ENCODE measurements at regions not wholly inside any gene's neighbourhood (a gene's known extent, or its start where the extent isn't known, plus 50 kb on each side); places are given as distances from the start of the nearest gene placed in this dataset.

DNA sequence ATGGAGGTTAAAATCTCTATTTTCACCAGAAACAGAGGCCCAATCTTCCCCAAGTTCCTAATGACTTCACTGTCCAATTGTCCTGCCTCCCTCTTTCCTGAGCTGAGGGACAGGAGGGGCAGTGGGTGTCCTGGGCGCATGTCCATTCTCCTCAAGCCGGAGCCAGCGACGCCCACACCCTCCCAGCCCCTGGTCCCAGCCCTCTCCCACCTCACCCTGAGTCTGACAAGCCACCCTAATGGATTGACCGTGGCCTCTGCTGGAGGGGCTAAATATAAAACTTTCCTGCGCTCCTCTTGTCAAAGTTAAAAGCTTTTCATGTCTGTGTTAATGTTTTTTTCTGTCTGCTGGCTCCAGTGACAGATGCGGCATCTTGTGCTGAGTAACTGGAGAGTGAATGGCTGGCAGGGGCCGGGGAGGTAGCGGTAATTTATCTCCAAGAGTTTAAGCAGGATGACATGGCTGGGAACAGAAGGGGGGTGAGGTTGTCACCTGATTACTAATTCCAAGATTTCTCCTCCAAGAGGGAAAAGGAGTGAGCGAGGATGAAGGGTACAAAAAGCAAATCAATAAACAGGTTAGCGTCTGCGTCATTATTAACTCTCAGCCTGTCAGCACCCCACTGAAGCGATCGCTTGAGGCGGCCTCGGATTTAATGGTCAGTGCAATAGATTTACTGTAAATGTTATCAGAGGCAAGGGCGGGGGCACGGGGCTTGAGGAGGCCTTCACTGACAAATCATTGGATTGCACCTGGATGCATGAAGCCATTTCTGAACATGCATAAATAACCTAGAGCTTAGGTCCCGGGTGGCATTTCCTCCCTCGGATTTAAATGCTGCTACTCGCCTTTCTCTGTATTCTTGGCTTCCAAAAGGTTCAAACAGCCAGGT, 118.1 kb upstream of the MAFB start:
- TF ChIP-seq EZH2 (IDR thresholded peaks at IDR 0.05; ENCODE audit: borderline replicate concordance, low read length) (no peak), CTCF (conservative IDR thresholded peaks at IDR 0.05 in 1 of 2, IDR thresholded peaks at IDR 0.05 in 1 of 2; ENCODE audit: extremely low read depth in 1 of 2, insufficient read depth in 1 of 2, low read depth in 1 of 2, low read length in 2 of 2) (no peak)

Measured in mammary epithelial cell (primary cell).